ENCODE measurements at regions not wholly inside any gene's neighbourhood (a gene's known extent, or its start where the extent isn't known, plus 50 kb on each side); places are given as distances from the start of the nearest gene placed in this dataset.

- no peak for DNase-seq
These were observed 513.9 kb downstream of the TLE4 start for GRCh38 chr9:80085668-80086067.

- no peak for DNase-seq
These were observed 510.4 kb downstream of the TLE4 start for GRCh38 chr9:80082213-80082612.

GRCh38 chr9:80078826-80079225 lies 507.1 kb downstream of the TLE4 start:
- no peak for DNase-seq

GRCh38 chr9:80077059-80077458 lies 505.3 kb downstream of the TLE4 start:
- no peak for DNase-seq

- DNase-seq, result no peak
These were observed 504.4 kb downstream of the TLE4 start for GRCh38 chr9:80076162-80076561.

- DNase-seq, result no peak
These were observed 502.7 kb downstream of the TLE4 start for GRCh38 chr9:80074439-80074838.

- no peak for DNase-seq
These were observed 500.7 kb downstream of the TLE4 start for GRCh38 chr9:80072451-80072850.

- DNase-seq, result no peak
These were observed 498.4 kb downstream of the TLE4 start for GRCh38 chr9:80070071-80070742.

GRCh38 chr9:80066931-80067330 lies 495.2 kb downstream of the TLE4 start:
- DNase-seq, result no peak

- DNase-seq, result no peak
These were observed 490.8 kb downstream of the TLE4 start for GRCh38 chr9:80062567-80062966.

- no peak for DNase-seq
These were observed 490.2 kb downstream of the TLE4 start for GRCh38 chr9:80061940-80062339.

- no peak for DNase-seq
These were observed 489.3 kb downstream of the TLE4 start for GRCh38 chr9:80061096-80061495.

- no peak for DNase-seq
These were observed 488.2 kb downstream of the TLE4 start for GRCh38 chr9:80059979-80060378.

GRCh38 chr9:80059191-80059590 lies 487.4 kb downstream of the TLE4 start:
- no peak for DNase-seq

GRCh38 chr9:80052830-80053229 lies 481.1 kb downstream of the TLE4 start:
- DNase-seq, result no peak

- DNase-seq, result no peak
These were observed 477.5 kb downstream of the TLE4 start for GRCh38 chr9:80049096-80049782.

- no peak for DNase-seq
These were observed 474.7 kb downstream of the TLE4 start for GRCh38 chr9:80046481-80046880.

- no peak for DNase-seq
These were observed 470.1 kb downstream of the TLE4 start for GRCh38 chr9:80041821-80042220.

GRCh38 chr9:80040457-80040856 lies 468.7 kb downstream of the TLE4 start:
- DNase-seq, result no peak

GRCh38 chr9:80030801-80031200 lies 459.0 kb downstream of the TLE4 start:
- DNase-seq, result no peak

- no peak for DNase-seq
These were observed 456.7 kb downstream of the TLE4 start for GRCh38 chr9:80028501-80028900.

GRCh38 chr9:80025796-80026520 lies 454.2 kb downstream of the TLE4 start:
- DNase-seq, result no peak

GRCh38 chr9:80025131-80025530 lies 453.4 kb downstream of the TLE4 start:
- no peak for DNase-seq

- no peak for DNase-seq
These were observed 448.8 kb downstream of the TLE4 start for GRCh38 chr9:80020530-80020929.

All from activated CD4-positive, alpha-beta T cell treated with anti-CD3 and anti-CD28 coated beads for 48 hours (primary cell).